Islet precursor cell (in vitro differentiated cells): ENCODE measurements at regions not wholly inside any gene's neighbourhood (a gene's known extent, or its start where the extent isn't known, plus 50 kb on each side); places are given as distances from the start of the nearest gene placed in this dataset.

Experiments used
- DNase-seq: peaks from one replicate; pipeline ENCODE4 v3.0.0-alpha.2; 2018

DNA sequence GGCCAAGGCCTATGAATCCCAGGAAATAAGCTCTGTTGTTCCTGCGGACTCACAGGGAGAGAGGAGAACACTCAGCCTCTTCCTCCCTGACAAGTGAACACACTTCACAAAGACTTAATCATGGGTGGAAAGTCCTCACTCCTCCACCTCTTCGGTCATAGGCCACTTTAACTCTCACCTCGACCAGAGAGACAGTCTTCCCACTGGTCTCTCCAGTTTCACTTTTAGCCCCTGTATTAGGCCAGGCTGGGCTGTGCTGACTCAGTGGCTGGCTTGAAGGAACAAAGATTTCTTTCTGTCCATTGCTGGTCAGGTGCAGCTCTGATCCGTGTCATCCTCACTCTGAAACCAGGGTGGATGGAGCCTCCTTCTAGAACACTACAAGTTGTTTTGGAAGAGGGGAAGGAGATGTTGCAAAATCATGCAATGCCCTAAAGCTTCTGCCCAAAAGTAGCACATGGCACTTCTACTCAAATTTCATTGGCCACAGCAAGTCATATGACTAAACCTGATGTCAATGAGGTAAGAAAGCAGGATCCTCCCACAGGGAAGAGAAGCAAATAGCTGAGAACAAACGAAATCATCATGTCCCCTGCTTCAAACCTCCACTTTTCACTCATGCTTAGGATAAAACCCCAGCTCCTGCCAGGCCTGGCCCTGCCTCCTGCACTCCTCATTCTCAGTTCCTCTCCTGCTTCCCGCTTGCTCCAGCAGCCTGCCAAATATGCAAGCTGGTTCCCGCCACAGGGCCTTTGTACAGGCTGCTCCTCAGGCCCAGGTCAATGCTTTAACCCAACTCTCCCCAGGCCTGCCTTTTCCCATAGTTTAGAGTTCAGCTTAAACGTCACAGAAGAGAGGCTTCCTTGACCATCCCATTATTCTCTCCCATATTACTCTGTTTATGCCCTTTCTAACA is 150.5 kb upstream of the RUNX3 start:
- no peak for DNase-seq

DNA sequence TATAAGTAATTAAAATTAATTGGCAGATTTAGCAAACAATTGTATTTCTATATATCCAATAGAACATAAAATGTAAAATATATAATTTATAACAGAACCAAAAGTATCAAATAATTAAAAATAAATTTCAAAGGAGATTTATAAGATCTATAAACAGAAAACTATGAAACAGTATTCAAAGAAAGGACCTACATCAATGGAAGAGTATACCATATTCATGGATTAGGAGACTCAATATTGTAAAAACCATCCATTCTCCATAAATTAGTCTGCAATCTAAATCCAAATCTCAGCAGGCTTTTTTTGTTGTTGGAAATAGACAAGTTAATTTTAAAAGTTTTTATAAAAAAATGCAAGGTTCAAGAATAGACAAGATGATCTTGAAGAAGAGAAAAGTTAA is 149.0 kb upstream of the RUNX3 start:
- DNase-seq: no peak

DNA sequence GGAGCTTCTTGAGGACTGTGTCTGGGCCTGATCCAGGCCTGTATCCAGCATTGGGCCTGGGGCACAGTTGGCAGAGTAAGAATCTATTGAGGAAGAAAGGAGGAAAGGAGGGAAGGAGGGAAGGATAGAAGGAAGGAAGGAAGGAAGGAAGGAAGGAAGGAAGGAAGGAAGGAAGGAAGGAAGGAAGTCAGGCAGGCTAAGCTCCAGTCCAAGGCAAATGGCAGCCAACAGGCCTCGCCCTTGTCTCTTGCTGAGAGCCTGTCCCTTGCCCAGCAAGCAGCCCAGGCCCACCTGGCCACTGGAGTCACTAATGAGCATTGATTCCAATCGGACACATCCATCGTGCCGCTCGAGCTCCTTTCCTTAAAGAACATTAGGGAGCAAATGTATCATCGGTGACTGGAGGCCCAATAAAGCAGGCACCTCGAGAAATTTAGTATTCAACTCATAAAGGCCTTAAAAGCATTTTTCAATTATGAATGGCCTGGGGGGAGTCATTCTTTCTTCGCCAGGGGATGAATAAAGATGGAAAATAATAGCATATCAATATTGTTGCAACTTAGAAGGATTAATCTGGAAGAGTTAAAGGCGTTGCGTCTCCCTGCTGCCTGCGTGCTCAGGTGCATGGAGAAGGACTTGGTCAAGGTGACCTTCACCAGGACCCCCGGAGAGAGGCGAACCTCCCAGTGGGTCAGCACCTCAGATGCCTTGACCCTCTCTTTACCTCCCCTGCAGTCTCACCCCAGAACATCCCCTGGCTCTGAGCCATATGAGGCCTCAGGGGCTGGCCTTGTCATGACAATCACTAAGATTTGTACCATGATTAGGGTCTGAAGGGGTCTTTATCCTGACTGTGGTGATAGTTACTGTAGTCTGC is 144.5 kb upstream of the RUNX3 start:
- DNase-seq: no peak

DNA sequence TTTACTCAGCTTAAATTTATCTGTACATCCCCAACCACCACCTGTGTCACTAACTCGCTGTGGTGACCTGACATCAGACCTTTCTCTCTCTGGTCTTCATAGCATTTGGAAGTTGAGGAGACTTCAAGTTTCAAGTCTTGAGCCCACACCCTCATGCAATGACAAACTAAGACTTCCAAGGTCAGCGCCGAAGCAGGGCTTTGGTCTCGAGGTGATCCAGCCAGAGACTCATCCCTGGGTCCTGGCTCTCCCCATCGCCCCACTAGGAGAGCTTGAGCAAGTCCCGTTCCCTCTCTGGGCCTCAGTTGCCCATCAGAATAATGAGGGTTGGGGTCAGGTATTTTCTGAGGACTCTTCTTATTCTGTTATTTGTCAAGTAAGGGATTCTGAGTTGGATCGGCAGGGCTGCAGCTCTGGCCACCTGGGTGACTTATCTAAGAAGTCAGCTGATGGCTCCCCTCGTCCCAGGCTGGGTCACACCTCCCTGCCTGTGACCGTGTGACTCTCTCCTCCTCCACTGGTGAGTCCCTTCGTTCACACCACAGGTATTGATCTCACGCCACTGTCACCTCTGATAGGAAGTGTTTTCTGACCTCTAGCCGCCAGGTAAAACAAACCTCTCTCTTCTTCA is 143.7 kb upstream of the RUNX3 start:
- no peak for DNase-seq

DNA sequence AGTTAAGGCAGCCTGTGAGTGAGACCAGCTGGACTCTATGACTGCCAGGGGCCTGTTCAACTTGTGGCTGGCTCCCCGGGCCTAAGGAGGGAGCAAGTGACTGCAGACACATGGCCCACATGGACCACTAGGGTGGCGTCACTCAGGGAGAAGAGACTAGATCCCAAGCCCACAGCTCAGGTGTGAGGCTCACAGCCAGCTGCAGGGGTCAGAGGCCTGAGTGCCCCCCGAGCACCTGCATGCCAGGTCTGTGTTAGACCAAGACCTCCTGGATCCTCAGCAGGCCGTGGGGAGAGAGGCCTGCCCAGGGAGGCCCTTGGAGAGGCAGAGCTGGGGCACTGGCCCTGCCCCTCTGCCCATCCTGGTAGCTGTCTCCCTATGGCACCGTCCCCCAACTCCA is 142.4 kb upstream of the RUNX3 start:
- no peak for DNase-seq

DNA sequence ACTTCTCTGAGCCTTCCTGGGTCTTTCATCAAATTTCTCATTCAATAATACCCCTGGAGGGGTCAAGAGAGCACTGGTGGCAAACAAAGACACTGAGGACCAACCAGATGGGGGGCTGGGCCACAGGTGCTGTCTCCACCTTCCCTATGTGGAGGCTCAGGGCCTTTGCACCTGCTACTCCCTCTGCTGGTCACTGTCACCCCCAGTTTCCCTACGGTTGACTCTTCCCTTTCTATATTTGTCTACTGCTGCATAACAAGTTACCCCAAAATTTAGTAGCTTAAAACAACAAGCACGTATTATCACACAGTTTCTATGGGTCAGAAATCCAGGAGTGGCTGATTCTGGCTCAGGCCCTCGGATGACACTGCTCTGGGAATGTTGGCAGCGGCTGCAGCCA is 138.8 kb upstream of the RUNX3 start:
- no peak for DNase-seq

DNA sequence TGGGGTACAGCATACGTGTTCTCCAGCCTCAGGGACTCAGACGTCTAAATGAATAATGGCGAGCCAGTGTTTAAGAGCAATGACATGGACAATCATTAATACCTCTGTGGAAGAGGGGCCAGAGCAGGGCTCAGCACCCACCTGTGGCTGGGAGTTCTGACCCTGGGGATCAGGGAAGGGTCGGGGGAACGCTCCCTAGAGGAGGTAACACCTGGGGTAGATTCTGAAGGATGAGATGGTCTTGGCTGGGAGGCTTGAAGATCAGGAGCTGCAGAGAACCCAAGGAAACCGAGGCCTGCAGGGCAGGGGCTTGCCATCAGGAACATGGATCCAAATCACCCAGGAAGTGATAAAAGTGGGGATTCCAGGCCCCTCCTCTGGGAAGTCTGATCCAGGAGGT is 138.2 kb upstream of the RUNX3 start:
- DNase-seq: no peak

DNA sequence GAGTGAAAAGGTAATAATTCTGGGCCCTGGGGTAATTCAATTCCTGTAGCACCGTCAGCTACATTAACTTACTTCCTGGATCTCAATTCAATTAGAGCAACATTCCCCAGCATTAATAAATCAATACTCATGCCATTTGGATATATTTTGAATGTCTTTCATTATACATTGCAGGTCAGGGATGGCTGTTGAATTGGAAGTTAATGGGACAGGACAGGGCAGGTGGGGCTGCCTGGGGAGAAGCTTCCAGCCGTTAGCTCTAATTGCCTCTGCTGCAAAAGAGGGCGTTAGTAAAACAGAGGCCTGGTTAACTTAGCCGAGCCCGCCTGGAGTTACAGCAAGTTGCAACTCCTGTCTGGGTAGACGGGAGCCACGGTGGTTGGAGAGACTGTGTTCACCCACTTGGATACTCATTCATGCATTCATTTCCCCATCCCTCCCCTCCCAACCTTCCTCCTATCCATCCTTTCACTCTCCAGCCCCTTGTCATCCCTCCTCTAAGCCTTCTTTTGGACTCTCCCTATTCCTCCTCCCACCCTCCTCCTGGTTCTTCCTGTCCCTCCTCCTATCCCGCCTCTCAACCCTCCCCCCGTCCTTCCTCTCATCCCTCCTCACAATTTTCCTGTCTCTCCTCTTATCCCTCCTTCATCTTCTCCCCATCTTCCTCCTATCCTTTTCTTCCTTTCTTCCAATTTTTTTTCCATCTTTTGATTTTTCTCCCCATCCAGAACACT is 137.6 kb upstream of the RUNX3 start:
- no peak for DNase-seq

DNA sequence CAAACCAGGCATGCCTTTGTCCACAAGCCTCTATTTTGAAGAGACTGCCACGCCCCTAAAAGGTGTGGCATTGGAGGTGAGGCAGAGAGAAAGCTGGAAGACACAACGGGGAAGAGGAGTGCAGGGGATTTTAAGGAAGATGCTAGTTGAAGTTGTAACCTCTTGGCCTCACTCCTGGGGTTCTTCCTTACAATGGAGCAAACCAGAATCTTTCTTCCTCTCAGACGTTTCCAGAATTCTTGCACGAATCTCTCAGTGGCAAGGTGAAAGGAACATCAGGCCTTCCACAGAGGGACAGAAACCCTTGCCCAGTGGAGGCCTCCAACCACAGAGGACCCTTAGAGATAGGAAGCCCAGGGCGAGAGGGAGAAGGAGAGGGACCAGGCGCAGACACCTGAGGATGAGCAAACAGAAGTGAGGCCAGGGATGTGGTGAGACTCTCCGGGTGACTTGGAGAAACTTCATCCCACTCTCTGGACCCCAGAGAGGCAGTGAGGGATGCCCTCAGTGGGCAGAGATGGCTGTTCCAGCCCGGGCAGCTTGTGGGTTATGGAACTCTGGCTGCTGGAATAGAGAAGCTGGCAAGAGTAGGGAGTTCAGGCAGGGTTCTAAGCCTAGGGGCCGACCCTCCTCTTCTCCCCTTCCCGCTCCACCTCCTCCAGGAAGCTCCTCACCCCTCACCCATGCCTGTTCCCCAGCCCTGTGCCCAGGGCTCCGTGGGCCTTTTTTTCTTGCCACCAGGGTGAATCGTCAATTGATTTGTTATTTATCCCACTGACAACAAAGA is 136.8 kb upstream of the RUNX3 start:
- no peak for DNase-seq

DNA sequence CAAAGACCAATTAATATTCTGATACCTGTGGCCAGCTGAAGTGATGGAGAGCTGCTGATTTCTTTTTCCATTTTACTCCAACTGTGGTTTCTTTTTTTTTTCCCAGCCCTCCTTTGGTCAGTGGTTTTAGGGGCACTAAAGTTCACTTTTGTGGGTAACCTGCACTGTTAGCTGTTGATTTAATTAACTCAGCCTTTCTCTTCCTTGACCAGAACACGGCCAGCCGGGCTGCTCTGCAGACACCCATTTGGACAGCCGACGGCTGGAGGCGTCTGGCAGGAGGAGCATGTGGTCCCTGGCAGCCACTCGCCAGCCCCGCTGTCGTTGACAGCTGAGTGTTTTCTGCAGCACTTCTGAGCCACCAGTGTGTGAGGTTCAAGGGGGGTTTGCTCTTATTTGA is 136.2 kb upstream of the RUNX3 start:
- DNase-seq: no peak

DNA sequence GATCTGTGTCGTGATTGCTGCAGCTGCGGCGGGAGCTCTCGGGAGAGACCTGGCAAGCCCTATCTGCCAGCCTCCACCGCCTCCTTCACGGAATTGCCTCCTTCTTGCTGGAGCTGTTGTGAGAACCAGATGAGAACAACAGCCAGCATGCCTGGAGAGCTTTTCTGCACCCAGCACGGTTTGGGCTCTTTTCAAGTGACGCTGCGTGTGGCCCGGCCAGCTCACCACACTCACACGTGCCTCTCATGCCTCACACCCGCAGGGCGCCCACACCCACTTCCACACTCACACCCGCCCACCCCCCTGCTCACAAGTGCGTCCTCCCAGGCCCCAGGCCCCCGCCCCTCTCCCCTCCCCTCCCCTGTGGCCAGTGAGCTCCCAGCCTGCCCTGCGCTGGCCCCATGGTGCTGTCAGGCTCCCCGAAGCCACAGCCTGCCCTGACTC is 135.7 kb upstream of the RUNX3 start:
- no peak for DNase-seq

DNA sequence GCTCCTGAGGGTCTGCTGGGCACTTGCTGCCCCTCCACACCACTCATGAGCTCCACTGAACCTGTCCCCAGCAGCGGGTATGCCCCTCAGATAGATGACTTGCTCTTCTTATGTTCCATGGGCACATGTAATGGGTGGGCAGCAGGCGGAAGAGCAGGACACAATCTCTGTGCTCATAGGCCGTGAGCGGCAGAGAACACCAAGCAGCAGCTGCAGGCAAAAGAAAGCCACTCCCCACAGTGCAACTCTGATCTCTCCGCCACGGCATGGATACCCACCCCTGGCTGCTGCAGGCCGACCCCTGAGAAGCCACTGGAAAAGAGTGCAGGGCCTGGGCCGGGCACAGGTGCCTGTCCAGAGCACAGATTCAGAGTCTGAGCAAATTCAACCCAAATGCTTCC is 135.2 kb upstream of the RUNX3 start:
- DNase-seq: no peak

DNA sequence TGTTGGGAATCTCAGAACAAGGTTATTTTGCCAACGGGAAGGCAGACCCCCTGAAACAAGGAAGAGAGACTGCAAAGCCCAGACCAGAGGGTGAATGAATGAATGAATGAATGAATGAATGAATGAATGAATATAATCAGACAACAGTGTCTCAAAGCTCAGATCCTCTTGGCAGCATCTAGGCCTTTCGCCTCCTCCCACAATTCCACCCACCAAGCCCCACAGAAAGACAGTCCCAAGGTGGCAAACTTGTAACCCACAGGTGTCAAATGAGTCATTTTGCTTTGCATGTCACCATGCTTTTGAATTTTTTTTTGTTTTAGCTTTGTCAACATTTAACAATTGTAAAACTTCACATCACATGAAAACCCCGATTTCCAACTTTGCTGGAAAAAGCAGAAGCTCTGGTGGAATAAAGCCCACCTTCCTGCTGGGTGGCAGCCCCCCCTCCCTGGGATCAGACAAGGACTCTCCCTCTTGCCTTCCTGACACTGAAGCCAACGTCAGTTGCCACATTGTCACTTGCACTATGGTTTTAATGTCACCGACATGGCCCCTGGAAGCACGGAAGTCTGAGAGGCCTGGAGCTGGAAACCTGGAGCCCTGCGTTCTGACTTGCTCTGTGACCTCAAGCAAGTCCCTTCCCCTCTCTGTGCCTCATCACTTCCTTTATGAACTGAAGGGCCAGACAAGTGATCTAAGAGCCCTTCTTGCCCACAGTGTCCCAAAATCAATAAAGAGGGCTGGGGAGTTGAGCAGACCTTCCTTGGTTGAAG is 134.6 kb upstream of the RUNX3 start:
- no peak for DNase-seq

DNA sequence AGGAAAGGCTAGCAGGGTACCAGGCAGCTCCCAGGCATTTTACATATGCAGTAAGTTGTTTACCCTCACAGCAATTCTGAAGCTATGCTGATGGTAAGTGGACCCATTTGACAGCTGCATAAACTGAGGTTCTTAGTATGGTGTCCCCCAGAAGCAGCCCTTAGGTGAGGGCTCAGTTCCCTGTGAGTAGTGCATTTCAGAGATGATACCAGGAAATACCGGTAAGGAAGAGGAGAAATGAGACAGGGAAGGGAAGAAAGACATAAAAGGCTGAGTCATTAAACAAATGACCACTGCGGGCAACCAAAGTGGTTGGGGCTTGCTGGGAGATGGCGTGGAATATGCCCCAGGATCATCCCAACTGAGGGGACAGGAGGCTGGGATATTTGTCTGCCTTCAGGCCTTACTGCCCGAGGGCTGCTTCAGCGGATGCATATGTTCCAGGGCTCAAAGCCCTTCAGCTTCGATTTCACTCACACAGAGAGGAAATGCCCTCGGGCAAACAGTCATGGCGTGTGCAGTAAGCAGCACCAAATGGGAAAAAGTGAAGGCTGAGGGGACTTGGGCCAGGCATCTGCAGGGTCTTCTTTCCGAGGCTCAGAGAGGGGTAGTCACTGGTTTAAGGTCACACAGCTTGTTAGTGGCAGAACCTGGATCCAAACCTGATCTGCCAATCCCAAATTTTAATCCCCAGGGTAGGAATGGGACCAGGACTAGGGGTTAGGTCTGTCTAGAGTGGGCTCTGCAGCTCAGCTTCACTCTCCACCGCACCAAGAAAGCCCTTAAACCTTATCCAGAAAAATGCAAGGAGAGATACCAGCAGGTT is 133.7 kb upstream of the RUNX3 start:
- DNase-seq: no peak

DNA sequence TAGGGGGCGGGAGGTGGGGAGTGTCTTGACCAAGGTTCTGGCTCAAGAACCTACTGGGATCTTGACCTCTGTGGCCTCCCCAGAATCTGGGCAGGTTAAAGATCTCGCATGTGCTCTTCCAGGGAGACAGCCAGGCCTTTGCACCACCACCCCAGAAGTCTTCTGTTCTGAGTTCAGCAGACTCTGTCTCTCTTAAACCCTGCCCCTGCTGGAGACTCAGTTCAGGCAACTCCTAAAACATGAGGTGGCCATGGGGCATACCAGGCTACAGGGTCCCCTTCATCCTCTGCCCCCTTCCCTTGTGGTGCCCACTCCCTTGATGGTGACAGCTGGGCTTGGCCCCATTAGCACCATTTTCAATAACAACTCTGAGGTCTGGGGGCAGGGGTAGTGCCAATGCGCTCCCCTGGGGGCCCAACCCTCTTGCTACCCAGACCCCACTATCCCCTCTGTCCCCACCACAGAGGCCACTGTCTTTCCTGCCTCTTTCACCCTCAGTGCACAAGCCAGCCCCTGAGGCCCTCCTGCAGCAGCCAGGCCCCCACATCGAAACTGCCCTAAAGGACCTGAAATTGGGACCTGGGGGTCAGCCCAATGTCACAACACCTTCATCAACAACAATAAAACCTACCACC is 132.7 kb upstream of the RUNX3 start:
- DNase-seq: no peak

DNA sequence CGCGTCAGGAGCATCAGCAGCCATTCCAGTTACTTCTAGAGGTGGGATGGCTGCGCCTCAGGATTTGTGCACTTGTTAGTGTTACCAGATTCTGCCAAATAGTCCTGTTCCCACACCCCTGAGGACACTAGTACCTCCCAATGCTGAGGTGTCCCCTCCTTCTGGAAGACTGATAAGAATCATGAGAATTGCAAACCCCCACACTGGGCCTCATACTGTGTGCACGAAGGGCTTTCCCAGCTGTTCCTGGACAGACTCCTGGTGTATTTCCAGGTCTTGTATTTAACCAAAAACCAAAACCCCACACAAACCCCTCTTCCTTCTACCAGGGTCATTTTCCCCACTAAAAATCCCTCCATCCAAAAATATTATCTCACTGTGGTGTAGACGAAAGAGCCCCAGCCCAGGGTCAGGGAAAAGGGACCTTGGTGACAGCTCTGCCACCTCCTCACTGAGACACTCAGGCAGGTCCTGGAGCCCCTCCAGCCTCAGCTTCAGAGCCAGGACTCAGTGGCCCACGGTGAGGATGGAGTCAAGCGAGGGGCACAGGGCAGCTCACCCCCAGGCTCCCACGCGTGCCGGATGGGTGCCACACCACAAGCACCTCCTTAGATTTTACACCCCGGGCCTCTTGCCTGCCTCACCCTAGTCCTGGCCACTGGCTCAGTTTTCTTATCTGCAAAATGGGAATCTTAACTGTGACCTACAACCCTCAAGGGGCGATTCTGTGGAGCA is 131.4 kb upstream of the RUNX3 start:
- DNase-seq: no peak

DNA sequence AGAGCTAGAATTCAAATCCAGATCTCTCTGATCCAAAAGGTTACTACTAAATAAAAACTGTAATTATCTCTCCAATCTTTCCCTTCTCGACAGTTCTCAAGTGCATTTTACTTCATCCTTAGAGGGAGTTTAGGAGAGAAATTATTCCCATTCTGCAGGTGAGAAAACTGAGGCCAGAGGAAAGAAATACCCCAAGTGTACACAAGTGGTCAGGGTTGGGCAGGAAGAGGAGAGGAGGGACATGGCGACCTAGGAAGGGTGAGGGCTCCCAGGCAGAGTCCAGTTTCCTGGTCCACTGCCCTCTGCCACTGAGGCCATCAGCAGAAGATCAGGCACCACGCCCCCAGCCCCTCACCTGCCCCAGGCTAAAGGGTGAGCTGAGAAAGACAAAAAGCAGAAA is 127.1 kb upstream of the RUNX3 start:
- DNase-seq: no peak

DNA sequence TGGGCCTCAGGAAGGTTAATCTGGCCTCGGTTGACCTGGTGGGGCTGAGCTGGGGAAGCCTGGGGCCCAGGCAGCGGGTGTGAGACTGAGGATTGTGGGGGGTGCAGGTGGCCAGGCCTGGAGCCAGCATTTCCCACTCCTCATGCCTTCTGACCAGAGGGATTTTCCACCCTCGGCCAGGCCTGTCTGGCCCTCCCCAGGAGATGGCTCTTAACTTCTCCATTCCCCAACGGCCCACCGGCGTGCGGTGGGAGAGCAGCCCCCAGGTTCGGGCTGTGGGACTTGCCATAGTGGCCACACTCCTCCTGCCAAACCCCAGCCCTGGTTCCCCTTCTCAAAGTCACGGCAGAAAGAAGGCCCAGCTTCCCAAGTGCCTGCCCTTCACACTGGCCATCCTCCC is 126.5 kb upstream of the RUNX3 start:
- no peak for DNase-seq

DNA sequence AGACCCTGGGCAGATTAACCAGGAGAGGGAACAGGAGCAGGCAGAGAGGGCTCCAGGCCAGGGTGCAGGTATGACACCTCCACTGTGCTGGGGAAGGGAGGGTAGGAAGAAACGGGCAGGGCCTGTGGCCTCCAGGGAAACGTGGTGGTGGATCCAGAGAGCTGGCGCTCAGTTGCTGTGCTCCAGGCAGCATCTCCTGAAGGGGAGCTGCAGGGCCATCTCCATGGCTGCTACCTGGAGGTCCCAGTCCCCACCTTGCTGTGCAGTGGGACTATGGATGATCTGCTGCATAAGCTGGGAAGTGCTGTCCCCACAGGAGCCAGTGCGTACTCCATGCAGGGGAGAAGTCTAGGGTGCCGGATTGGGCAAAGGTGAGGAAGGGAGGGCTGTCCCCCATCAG is 125.9 kb upstream of the RUNX3 start:
- no peak for DNase-seq
